HFFc6 (cell line): ENCODE measurements at regions not wholly inside any gene's neighbourhood (a gene's known extent, or its start where the extent isn't known, plus 50 kb on each side); places are given as distances from the start of the nearest gene placed in this dataset.

Experiments
- DNase-seq: peaks from one replicate; pipeline ENCODE4 v3.0.0-alpha.2; 2018
- H3K27ac Mint-ChIP-seq: 2 replicates; pipeline ENCODE4 v1.8.0; 2020; ENCODE audit warnings: mild to moderate bottlenecking, mixed read lengths
- H3K27me3 Mint-ChIP-seq: 2 replicates; pipeline ENCODE4 v1.8.0; 2021; ENCODE audit warnings: mild to moderate bottlenecking, moderate library complexity, mixed read lengths; ENCODE audit not compliant: insufficient read depth
- H3K36me3 Mint-ChIP-seq: 2 replicates; pipeline ENCODE4 v1.8.0; 2021; ENCODE audit warnings: low read depth, mixed read lengths
- H3K4me1 Mint-ChIP-seq: 2 replicates; pipeline ENCODE4 v1.8.0; 2020; ENCODE audit warnings: low read depth, mixed read lengths
- H3K4me3 Mint-ChIP-seq: 2 replicates; pipeline ENCODE4 v1.8.0; 2020; ENCODE audit warnings: mild to moderate bottlenecking, moderate library complexity, mixed read lengths
- H3K9me3 Mint-ChIP-seq: 2 replicates; pipeline ENCODE4 v1.8.0; 2020; ENCODE audit warnings: mild to moderate bottlenecking, mixed read lengths
- CTCF ChIP-seq: fragments of 200-600 bp; sonication (generic); IDR thresholded peaks from 2 replicates; pipeline ENCODE4 v1.5.0; 2021; ENCODE audit warnings: antibody characterized with exemption, mild to moderate bottlenecking

GRCh38 chr10:36621346-36621745 lies 504.1 kb upstream of the ANKRD30A start:
- DNase-seq, result no peak
- H3K4me3 Mint-ChIP-seq, result no peak overlapping the region
- peaks cover 34% of the 10 kb centered on the region for H3K9me3 Mint-ChIP-seq
- no peaks in the 10 kb centered on the region for H3K27me3 Mint-ChIP-seq
- H3K4me1 Mint-ChIP-seq, result no peaks in the 10 kb centered on the region
- no peak overlapping the region for H3K27ac Mint-ChIP-seq
- TF ChIP-seq CTCF, result no peak
- no peaks in the 10 kb centered on the region for H3K36me3 Mint-ChIP-seq

GRCh38 chr10:36612436-36612835 lies 513.0 kb upstream of the ANKRD30A start:
- peaks cover 25% of the 10 kb centered on the region for H3K9me3 Mint-ChIP-seq
- no peak overlapping the region for H3K27ac Mint-ChIP-seq
- no peak for TF ChIP-seq CTCF

GRCh38 chr10:36608866-36609265 lies 516.5 kb upstream of the ANKRD30A start:
- Mint-ChIP-seq H3K4me1 (no peaks in the 10 kb centered on the region), H3K27me3 (peaks cover 2% of the 10 kb centered on the region; the same call in 1 of the 2 replicates), H3K36me3 (no peaks in the 10 kb centered on the region), H3K9me3 (peaks cover 32% of the 10 kb centered on the region), H3K27ac (no peak overlapping the region), H3K4me3 (no peak overlapping the region)
- no peak for TF ChIP-seq CTCF
- DNase-seq, result no peak

More at GRCh38 chr10:36612436-36612835, 513.0 kb upstream of the ANKRD30A start:
- H3K27me3 Mint-ChIP-seq, result peaks cover 2% of the 10 kb centered on the region; the same call in 1 of the 2 replicates
- no peaks in the 10 kb centered on the region for H3K36me3 Mint-ChIP-seq
- H3K4me3 Mint-ChIP-seq, result no peak overlapping the region
- H3K4me1 Mint-ChIP-seq, result no peaks in the 10 kb centered on the region
- DNase-seq, result no peak

- Mint-ChIP-seq H3K4me3 (no peak overlapping the region), H3K36me3 (no peaks in the 10 kb centered on the region), H3K27me3 (peaks cover 2% of the 10 kb centered on the region; the same call in 1 of the 2 replicates), H3K9me3 (peaks cover 28% of the 10 kb centered on the region), H3K27ac (no peak overlapping the region), H3K4me1 (no peaks in the 10 kb centered on the region)
- no peak for DNase-seq
- no peak for TF ChIP-seq CTCF
Observed at GRCh38 chr10:36608251-36608650, 517.1 kb upstream of the ANKRD30A start.

- no peak for DNase-seq
- H3K4me1 Mint-ChIP-seq, result no peaks in the 10 kb centered on the region
- H3K9me3 Mint-ChIP-seq, result peaks cover 25% of the 10 kb centered on the region
- no peaks in the 10 kb centered on the region for H3K36me3 Mint-ChIP-seq
- no peak overlapping the region for H3K4me3 Mint-ChIP-seq
- no peak overlapping the region for H3K27ac Mint-ChIP-seq
- peaks cover 2% of the 10 kb centered on the region; the same call in 1 of the 2 replicates for H3K27me3 Mint-ChIP-seq
- no peak for TF ChIP-seq CTCF
Observed at GRCh38 chr10:36606234-36606839, 519.1 kb upstream of the ANKRD30A start.

GRCh38 chr10:36604316-36604715 lies 521.1 kb upstream of the ANKRD30A start:
- Mint-ChIP-seq H3K27me3 (no peaks in the 10 kb centered on the region), H3K4me3 (no peak overlapping the region), H3K9me3 (peaks cover 36% of the 10 kb centered on the region), H3K4me1 (no peaks in the 10 kb centered on the region), H3K27ac (no peak overlapping the region), H3K36me3 (no peaks in the 10 kb centered on the region)
- TF ChIP-seq CTCF, result no peak
- DNase-seq, result no peak
